A673 (cell line): ENCODE measurements at regions not wholly inside any gene's neighbourhood (a gene's known extent, or its start where the extent isn't known, plus 50 kb on each side); places are given as distances from the start of the nearest gene placed in this dataset.

ENCODE experiments used
- EZH2 ChIP-seq: fragments of 200-600 bp; sonication (generic); IDR thresholded peaks from 2 replicates; pipeline ENCODE4 v1.6.1; 2017; ENCODE audit warnings: borderline replicate concordance, low read depth, mild to moderate bottlenecking, mixed read lengths, antibody characterized with exemption, low read length; ENCODE audit not compliant: poor library complexity, severe bottlenecking
- TF ChIP-seq, protein P1 (sequence below): fragments of 300-800, 200-600 bp; sonication (generic); conservative IDR thresholded peaks from 2 replicates; pipeline ENCODE4 v1.5.1; 2017; ENCODE audit warnings: low read depth, mild to moderate bottlenecking, antibody characterized with exemption, low read length, moderate library complexity, mixed read lengths

DNA sequence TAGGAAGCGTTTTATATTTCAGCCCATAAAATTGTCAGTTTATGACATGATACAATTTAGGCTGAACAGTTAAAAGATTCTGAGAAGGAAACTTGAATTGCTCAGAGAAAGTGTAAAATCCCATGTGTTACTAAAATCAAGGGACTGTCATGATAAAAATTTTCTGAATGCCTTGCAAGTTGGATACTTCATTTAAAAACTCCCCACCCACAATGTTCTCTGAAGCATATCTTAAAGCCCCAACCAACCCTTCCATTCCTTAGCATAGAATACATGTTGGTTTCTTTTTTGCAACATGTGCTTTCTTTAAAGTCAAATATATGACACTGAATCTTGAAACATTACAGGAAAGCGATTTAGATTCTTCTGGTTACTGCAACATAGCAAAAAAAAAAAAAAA is 97.4 kb downstream of the MRPL39 start:
- TF ChIP-seq, protein P1, sequence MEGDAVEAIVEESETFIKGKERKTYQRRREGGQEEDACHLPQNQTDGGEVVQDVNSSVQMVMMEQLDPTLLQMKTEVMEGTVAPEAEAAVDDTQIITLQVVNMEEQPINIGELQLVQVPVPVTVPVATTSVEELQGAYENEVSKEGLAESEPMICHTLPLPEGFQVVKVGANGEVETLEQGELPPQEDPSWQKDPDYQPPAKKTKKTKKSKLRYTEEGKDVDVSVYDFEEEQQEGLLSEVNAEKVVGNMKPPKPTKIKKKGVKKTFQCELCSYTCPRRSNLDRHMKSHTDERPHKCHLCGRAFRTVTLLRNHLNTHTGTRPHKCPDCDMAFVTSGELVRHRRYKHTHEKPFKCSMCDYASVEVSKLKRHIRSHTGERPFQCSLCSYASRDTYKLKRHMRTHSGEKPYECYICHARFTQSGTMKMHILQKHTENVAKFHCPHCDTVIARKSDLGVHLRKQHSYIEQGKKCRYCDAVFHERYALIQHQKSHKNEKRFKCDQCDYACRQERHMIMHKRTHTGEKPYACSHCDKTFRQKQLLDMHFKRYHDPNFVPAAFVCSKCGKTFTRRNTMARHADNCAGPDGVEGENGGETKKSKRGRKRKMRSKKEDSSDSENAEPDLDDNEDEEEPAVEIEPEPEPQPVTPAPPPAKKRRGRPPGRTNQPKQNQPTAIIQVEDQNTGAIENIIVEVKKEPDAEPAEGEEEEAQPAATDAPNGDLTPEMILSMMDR, result no peak
- no peak for TF ChIP-seq EZH2
